ENCODE measurements at regions not wholly inside any gene's neighbourhood (a gene's known extent, or its start where the extent isn't known, plus 50 kb on each side); places are given as distances from the start of the nearest gene placed in this dataset.

DNA sequence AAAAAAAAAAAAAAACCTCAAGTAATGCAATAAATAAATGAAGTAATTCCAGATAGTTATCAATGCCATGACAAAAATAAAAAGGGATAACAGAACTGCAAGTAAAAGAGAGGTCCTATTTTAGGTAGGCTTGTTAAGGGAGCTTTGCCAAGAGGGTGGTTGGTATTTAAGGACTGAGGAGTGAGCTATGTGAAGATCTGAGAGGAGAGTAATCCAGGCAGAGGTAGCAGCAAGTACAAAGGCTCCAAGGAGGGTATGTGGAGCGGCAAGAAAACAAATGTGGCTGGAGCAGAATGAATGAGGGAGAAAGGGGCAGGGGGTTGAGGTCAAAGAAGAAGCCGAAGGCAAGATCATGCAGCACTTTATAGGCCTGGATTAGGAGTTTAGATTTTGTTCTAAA is 59.9 kb upstream of the CDC42BPA start:
- BruUV-seq (replicated peaks): no TSS peak
- H3K4me3 ChIP-seq: no peak overlapping the region
- TF ChIP-seq, protein P1, sequence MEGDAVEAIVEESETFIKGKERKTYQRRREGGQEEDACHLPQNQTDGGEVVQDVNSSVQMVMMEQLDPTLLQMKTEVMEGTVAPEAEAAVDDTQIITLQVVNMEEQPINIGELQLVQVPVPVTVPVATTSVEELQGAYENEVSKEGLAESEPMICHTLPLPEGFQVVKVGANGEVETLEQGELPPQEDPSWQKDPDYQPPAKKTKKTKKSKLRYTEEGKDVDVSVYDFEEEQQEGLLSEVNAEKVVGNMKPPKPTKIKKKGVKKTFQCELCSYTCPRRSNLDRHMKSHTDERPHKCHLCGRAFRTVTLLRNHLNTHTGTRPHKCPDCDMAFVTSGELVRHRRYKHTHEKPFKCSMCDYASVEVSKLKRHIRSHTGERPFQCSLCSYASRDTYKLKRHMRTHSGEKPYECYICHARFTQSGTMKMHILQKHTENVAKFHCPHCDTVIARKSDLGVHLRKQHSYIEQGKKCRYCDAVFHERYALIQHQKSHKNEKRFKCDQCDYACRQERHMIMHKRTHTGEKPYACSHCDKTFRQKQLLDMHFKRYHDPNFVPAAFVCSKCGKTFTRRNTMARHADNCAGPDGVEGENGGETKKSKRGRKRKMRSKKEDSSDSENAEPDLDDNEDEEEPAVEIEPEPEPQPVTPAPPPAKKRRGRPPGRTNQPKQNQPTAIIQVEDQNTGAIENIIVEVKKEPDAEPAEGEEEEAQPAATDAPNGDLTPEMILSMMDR (conservative IDR thresholded peaks at IDR 0.05): no peak
- no peak for TF ChIP-seq EZH2 (IDR thresholded peaks at IDR 0.05; ENCODE audit: low read depth)
- H3F3A ChIP-seq (ENCODE audit: insufficient read depth, low read depth): no peaks in the 10 kb centered on the region
- DNase-seq: no peak
- no peaks in the 10 kb centered on the region for H4K20me1 ChIP-seq (ENCODE audit: insufficient read depth)
- H3K27ac ChIP-seq: no peak overlapping the region
- H3K79me2 ChIP-seq (ENCODE audit: low read depth): no peaks in the 10 kb centered on the region
- H3K9me3 ChIP-seq (ENCODE audit: insufficient read depth, low read depth): no peaks in the 10 kb centered on the region
- no peaks in the 10 kb centered on the region for H3K9me2 ChIP-seq (ENCODE audit: insufficient read depth)
- no peaks in the 10 kb centered on the region for H3K36me3 ChIP-seq (ENCODE audit: low read depth)
- no peak overlapping the region for H3K4me2 ChIP-seq
- intact Hi-C loops (cut with micrococcal nuclease; ENCODE audit: unreplicated experiment): no loop called here
- ChIA-PET POLR2A (ENCODE audit: unreplicated experiment) (no interaction called here), CTCF (no interaction called here)
- H3K4me1 ChIP-seq (replicated peaks; ENCODE audit: insufficient read depth): no peaks in the 10 kb centered on the region
- no peak overlapping the region for H2AFZ ChIP-seq
- no peaks in the 10 kb centered on the region for H3K27me3 ChIP-seq (ENCODE audit: insufficient read depth, low read depth)

DNA sequence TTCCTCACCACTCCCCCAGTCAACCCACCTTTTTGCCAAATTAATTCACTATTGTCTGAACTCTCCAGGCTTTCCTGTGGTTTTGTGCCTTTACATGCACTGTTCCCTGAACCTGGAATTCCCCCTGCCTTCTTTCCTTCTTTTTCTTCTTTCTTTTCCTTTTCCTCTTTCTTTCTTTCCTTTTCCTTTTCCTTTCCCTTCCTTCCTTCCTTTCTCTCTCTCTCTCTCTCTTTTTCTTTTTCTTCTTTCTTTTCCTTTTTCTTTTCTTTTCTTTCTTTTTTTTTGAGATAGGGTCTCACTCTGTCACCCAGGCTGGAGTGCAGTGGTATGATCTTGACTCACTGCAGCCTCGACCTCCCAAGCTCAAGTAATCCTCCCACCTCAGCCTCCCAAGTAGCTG is 56.6 kb upstream of the CDC42BPA start:
- Histone ChIP-seq H3K36me3 (ENCODE audit: low read depth) (no peaks in the 10 kb centered on the region), H3K4me3 (no peak overlapping the region), H3K9me3 (ENCODE audit: insufficient read depth, low read depth) (no peaks in the 10 kb centered on the region), H2AFZ (no peak overlapping the region), H3F3A (ENCODE audit: insufficient read depth, low read depth) (no peaks in the 10 kb centered on the region), H3K27me3 (ENCODE audit: insufficient read depth, low read depth) (no peaks in the 10 kb centered on the region), H3K79me2 (ENCODE audit: low read depth) (no peaks in the 10 kb centered on the region), H3K9me2 (ENCODE audit: insufficient read depth) (no peaks in the 10 kb centered on the region), H4K20me1 (ENCODE audit: insufficient read depth) (no peaks in the 10 kb centered on the region), H3K4me1 (replicated peaks; ENCODE audit: insufficient read depth) (peaks cover 17% of the 10 kb centered on the region), H3K27ac (no peak overlapping the region), H3K4me2 (no peak overlapping the region)
- TF ChIP-seq EZH2 (IDR thresholded peaks at IDR 0.05; ENCODE audit: low read depth): no peak
- TF ChIP-seq, protein P1 (conservative IDR thresholded peaks at IDR 0.05): no peak
- ChIA-PET CTCF (no interaction called here), POLR2A (ENCODE audit: unreplicated experiment) (no interaction called here)
- BruUV-seq (replicated peaks): no TSS peak
- intact Hi-C loops (cut with micrococcal nuclease; ENCODE audit: unreplicated experiment): no loop called here
- DNase-seq: no peak

DNA sequence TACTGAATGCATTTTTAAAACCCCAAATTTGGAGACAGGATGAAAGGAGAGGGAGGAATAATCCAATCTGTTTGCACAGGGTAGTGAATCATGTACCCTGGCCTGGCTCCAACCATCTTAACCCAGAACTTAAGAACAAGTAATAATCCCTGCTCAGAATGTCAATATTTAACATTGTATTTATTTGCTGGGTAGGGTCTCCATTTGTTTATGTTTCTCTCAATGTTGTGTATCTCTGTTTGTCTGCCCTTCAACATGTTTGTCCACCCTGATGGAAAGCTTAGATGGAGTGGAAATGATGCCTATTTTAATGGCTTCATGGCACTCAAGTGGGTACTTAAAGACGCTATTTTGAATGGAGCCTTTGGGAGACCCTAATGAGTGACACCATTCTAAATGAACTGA is 54.4 kb upstream of the CDC42BPA start:
- no peak overlapping the region for H3K27ac ChIP-seq
- no TSS peak for BruUV-seq (replicated peaks)
- H4K20me1 ChIP-seq (ENCODE audit: insufficient read depth): no peaks in the 10 kb centered on the region
- H3K79me2 ChIP-seq (ENCODE audit: low read depth): no peaks in the 10 kb centered on the region
- CTCF ChIA-PET: no interaction called here
- no peak for DNase-seq
- H3K4me3 ChIP-seq: no peak overlapping the region
- TF ChIP-seq, protein P1 (conservative IDR thresholded peaks at IDR 0.05): no peak
- TF ChIP-seq EZH2 (IDR thresholded peaks at IDR 0.05; ENCODE audit: low read depth): no peak
- H3F3A ChIP-seq (ENCODE audit: insufficient read depth, low read depth): no peaks in the 10 kb centered on the region
- no peaks in the 10 kb centered on the region for H3K9me2 ChIP-seq (ENCODE audit: insufficient read depth)
- H2AFZ ChIP-seq: no peak overlapping the region
- H3K4me2 ChIP-seq: no peak overlapping the region
- no peaks in the 10 kb centered on the region for H3K36me3 ChIP-seq (ENCODE audit: low read depth)
- POLR2A ChIA-PET (ENCODE audit: unreplicated experiment): no interaction called here
- peaks cover 17% of the 10 kb centered on the region for H3K4me1 ChIP-seq (replicated peaks; ENCODE audit: insufficient read depth)
- no peaks in the 10 kb centered on the region for H3K9me3 ChIP-seq (ENCODE audit: insufficient read depth, low read depth)
- no peaks in the 10 kb centered on the region for H3K27me3 ChIP-seq (ENCODE audit: insufficient read depth, low read depth)
- intact Hi-C loops (cut with micrococcal nuclease; ENCODE audit: unreplicated experiment): no loop called here
